H1 (cell line): ENCODE measurements at regions not wholly inside any gene's neighbourhood (a gene's known extent, or its start where the extent isn't known, plus 50 kb on each side); places are given as distances from the start of the nearest gene placed in this dataset.

Experiments
- CTCF ChIA-PET: fragments of 300-600 bp; sonication (Branson Sonifier 250); formaldehyde crosslinking; loops from one replicate; lab custom pipeline; 2021; ENCODE audit not compliant: partially characterized antibody; lab: Charles Lee
- POLR2A ChIA-PET: fragments of 300-600 bp; sonication (Branson Sonifier 250); formaldehyde crosslinking; loops from one replicate; lab custom pipeline; 2021; ENCODE audit warnings: inconsistent platforms; ENCODE audit not compliant: partially characterized antibody; lab: Charles Lee
- DNase-seq, 2 experiments: peaks; one replicate each; pipeline versions ENCODE4 v3.0.0 to v3.0.0-alpha.2; 2010 to 2022; ENCODE audit warnings: low spot score in 2 of 2, low read depth in 1 of 2, mixed read lengths in 1 of 2
- FAIRE-seq: peaks from 2 replicates; lab custom pipeline; 2011; peaks lifted over from hg19 to GRCh38; lab: Jason Lieb, UNC
- H2AFZ ChIP-seq: 2 replicates; pipeline ENCODE4 v1.8.1; 2012; ENCODE audit warnings: low read length, inconsistent platforms
- H2AK5ac ChIP-seq: 2 replicates; pipeline ENCODE4 v1.6.1; 2013; ENCODE audit warnings: low read depth, low read length
- H2BK120ac ChIP-seq: replicated peaks from 2 replicates; pipeline ENCODE3; 2013; ENCODE audit warnings: low read depth, low read length, inconsistent platforms
- H2BK12ac ChIP-seq: 2 replicates; pipeline ENCODE4 v1.6.1; 2013; ENCODE audit warnings: low read depth, low read length
- H2BK15ac ChIP-seq: 2 replicates; pipeline ENCODE4 v1.6.1; 2013; ENCODE audit warnings: low read length
- H2BK20ac ChIP-seq: 2 replicates; pipeline ENCODE4 v1.6.1; 2013; ENCODE audit warnings: low read length
- H2BK5ac ChIP-seq: 2 replicates; pipeline ENCODE4 v1.6.1; 2013; ENCODE audit warnings: low read depth, low read length
- H3K14ac ChIP-seq: 2 replicates; pipeline ENCODE4 v1.6.1; 2013; ENCODE audit warnings: inconsistent platforms; ENCODE audit not compliant: insufficient read length
- H3K18ac ChIP-seq: 2 replicates; pipeline ENCODE4 v1.6.1; 2013; ENCODE audit warnings: low read length; ENCODE audit errors: extremely low read depth
- H3K23ac ChIP-seq: 2 replicates; pipeline ENCODE4 v1.6.1; 2013; ENCODE audit warnings: inconsistent platforms; ENCODE audit not compliant: insufficient read length
- H3K23me2 ChIP-seq: 2 replicates; pipeline ENCODE4 v1.6.1; 2013; ENCODE audit warnings: low read depth, low read length
- H3K27ac ChIP-seq: 2 replicates; pipeline ENCODE4 v1.6.1; 2011; ENCODE audit warnings: low read depth, low read length, inconsistent platforms
- H3K27me3 ChIP-seq, 4 experiments: replicated peaks in 1 of 4; 1 replicate in 1 of 4; 2 replicates in 3 of 4; pipeline versions ENCODE4 v1.6.1 to v1.8.1; 2011 to 2013; ENCODE audit warnings: low read length in 3 of 4, mild to moderate bottlenecking in 3 of 4, inconsistent platforms in 2 of 4, mixed read lengths in 2 of 4, moderate library complexity in 1 of 4; ENCODE audit not compliant: control insufficient read depth in 3 of 4, insufficient read depth in 3 of 4; ENCODE audit errors: extremely low read depth in 1 of 4
- H3K36me3 ChIP-seq, 4 experiments: 2 replicates each; pipeline versions ENCODE4 v1.6.1 to v1.8.1; 2011 to 2013; ENCODE audit warnings: mild to moderate bottlenecking in 4 of 4, low read length in 3 of 4, moderate library complexity in 2 of 4, control low read depth in 1 of 4, inconsistent platforms in 1 of 4; ENCODE audit not compliant: insufficient read depth in 4 of 4, control insufficient read depth in 2 of 4
- H3K4ac ChIP-seq: replicated peaks from 2 replicates; pipeline ENCODE3; 2013; ENCODE audit warnings: low read length, low read depth, mixed read lengths, inconsistent platforms; ENCODE audit not compliant: insufficient read length
- H3K4me1 ChIP-seq, 4 experiments: replicated peaks in 1 of 4; 1 replicate in 1 of 4; 2 replicates in 3 of 4; pipeline versions ENCODE4 v1.6.1 to v1.8.1; 2011 to 2013; ENCODE audit warnings: low read length in 3 of 4, inconsistent platforms in 2 of 4, mixed read lengths in 1 of 4; ENCODE audit not compliant: insufficient read depth in 4 of 4, control insufficient read depth in 3 of 4
- H3K4me2 ChIP-seq, 2 experiments: 2 replicates each; pipeline versions ENCODE4 v1.6.1 to v1.8.1; 2011 to 2013; ENCODE audit warnings: low read depth in 2 of 2, low read length in 2 of 2, control low read depth in 1 of 2, inconsistent platforms in 1 of 2, mild to moderate bottlenecking in 1 of 2; ENCODE audit not compliant: insufficient read depth in 1 of 2
- H3K4me3 ChIP-seq, 4 experiments: fragments of 200-600, 300-600 bp in 1 of 4; sonication (generic), shearing (Covaris generic), sonication (Bioruptor Twin) in 1 of 4; 2 replicates each; pipeline versions ENCODE4 v1.5.1 to v1.8.1; 2011 to 2016; ENCODE audit warnings: low read length in 4 of 4, low read depth in 3 of 4, control low read depth in 2 of 4, inconsistent platforms in 2 of 4, mild to moderate bottlenecking in 2 of 4, mixed read lengths in 1 of 4, moderate library complexity in 1 of 4; ENCODE audit not compliant: insufficient read depth in 2 of 4; ENCODE audit errors: extremely low read depth in 1 of 4
- H3K56ac ChIP-seq: replicated peaks from 2 replicates; pipeline ENCODE3; 2013; ENCODE audit warnings: low read depth, mild to moderate bottlenecking, mixed read lengths, low read length, inconsistent platforms; ENCODE audit not compliant: insufficient read length
- H3K79me1 ChIP-seq: 2 replicates; pipeline ENCODE4 v1.6.1; 2013; ENCODE audit warnings: low read depth, low read length, control low read depth
- H3K79me2 ChIP-seq, 2 experiments: 2 replicates each; pipeline versions ENCODE4 v1.6.1 to v1.8.1; 2012 to 2013; ENCODE audit warnings: low read length in 2 of 2, mild to moderate bottlenecking in 2 of 2, inconsistent platforms in 1 of 2; ENCODE audit not compliant: insufficient read depth in 2 of 2, control insufficient read depth in 1 of 2
- H3K9ac ChIP-seq, 4 experiments: replicated peaks in 1 of 4; 1 replicate in 1 of 4; 2 replicates in 3 of 4; pipeline versions ENCODE4 v1.6.1 to v1.8.1; 2011 to 2013; ENCODE audit warnings: low read depth in 3 of 4, low read length in 3 of 4, control low read depth in 2 of 4, mild to moderate bottlenecking in 2 of 4, moderate library complexity in 2 of 4, inconsistent platforms in 1 of 4; ENCODE audit errors: extremely low read depth in 1 of 4
- H3K9me3 ChIP-seq, 2 experiments: 2 replicates each; pipeline versions ENCODE4 v1.6.1 to v1.8.1; 2012 to 2013; ENCODE audit warnings: mild to moderate bottlenecking in 2 of 2, moderate library complexity in 2 of 2, control low read depth in 1 of 2, inconsistent platforms in 1 of 2, low read depth in 1 of 2, low read length in 1 of 2, mixed read lengths in 1 of 2; ENCODE audit not compliant: insufficient read depth in 2 of 2
- H4K20me1 ChIP-seq, 2 experiments: replicated peaks in 1 of 2; 2 replicates each; pipeline versions ENCODE3 to v1.8.1; 2011 to 2013; ENCODE audit warnings: inconsistent platforms in 2 of 2, low read length in 2 of 2, mild to moderate bottlenecking in 1 of 2; ENCODE audit not compliant: insufficient read depth in 2 of 2, control insufficient read depth in 1 of 2
- H4K5ac ChIP-seq: 2 replicates; pipeline ENCODE4 v1.6.1; 2013; ENCODE audit warnings: low read length, low read depth, mixed read lengths, inconsistent platforms; ENCODE audit not compliant: insufficient read length
- H4K8ac ChIP-seq: 2 replicates; pipeline ENCODE4 v1.8.0; 2013; ENCODE audit warnings: mild to moderate bottlenecking, moderate library complexity, low read length, inconsistent platforms; ENCODE audit not compliant: insufficient read depth; ENCODE audit errors: extremely low read depth
- H4K91ac ChIP-seq: replicated peaks from 2 replicates; pipeline ENCODE3; 2013; ENCODE audit warnings: low read length, mixed read lengths, inconsistent platforms; ENCODE audit not compliant: insufficient read length
- CEBPB ChIP-seq: IDR thresholded peaks from 2 replicates; pipeline ENCODE4 v1.6.1; 2012; ENCODE audit warnings: low read depth, low read length
- CREB1 ChIP-seq: IDR thresholded peaks from 2 replicates; pipeline ENCODE4 v1.6.1; 2012; ENCODE audit warnings: inconsistent platforms
- EGR1 ChIP-seq: IDR thresholded peaks from 2 replicates; pipeline ENCODE4 v1.6.1; 2011; ENCODE audit warnings: low read depth, low read length, borderline replicate concordance
- EP300 ChIP-seq, 2 experiments: IDR thresholded peaks; 1 replicate in 1 of 2; 2 replicates in 1 of 2; pipeline ENCODE4 v1.6.1; 2011 to 2012; ENCODE audit warnings: low read depth in 2 of 2, low read length in 2 of 2, mild to moderate bottlenecking in 2 of 2, borderline replicate concordance in 1 of 2, inconsistent platforms in 1 of 2, moderate library complexity in 1 of 2
- FOSL1 ChIP-seq: IDR thresholded peaks from 2 replicates; pipeline ENCODE4 v1.6.1; 2011; ENCODE audit warnings: mild to moderate bottlenecking, low read depth, low read length, moderate library complexity; ENCODE audit not compliant: insufficient read depth
- GABPA ChIP-seq: IDR thresholded peaks from 2 replicates; pipeline ENCODE4 v1.6.1; 2011; ENCODE audit warnings: mild to moderate bottlenecking, low read length, moderate library complexity, borderline replicate concordance; ENCODE audit not compliant: insufficient read depth
- GTF2F1 ChIP-seq: IDR thresholded peaks from 2 replicates; pipeline ENCODE4 v1.6.1; 2012; ENCODE audit warnings: low read depth, low read length, improper control_type of control experiment, borderline replicate concordance
- KDM5A ChIP-seq: fragments of 200-600 bp; IDR thresholded peaks from 2 replicates; pipeline ENCODE4 v1.7.1; 2012; ENCODE audit warnings: mild to moderate bottlenecking, low read length, inconsistent platforms, mixed read lengths
- POLR2AphosphoS5 ChIP-seq: IDR thresholded peaks from 2 replicates; pipeline ENCODE4 v1.6.1; 2011; ENCODE audit warnings: low read depth, low read length
- RNF2 ChIP-seq: fragments of 200-900, 300-1000 bp; sonication (generic); IDR thresholded peaks from 2 replicates; pipeline ENCODE4 v1.7.1; 2016; ENCODE audit warnings: borderline replicate concordance, low read depth, mild to moderate bottlenecking, antibody characterized with exemption, low read length; ENCODE audit not compliant: poor library complexity, severe bottlenecking; ENCODE audit errors: missing control alignments
- SIN3A ChIP-seq, 2 experiments: IDR thresholded peaks in 1 of 2; conservative IDR thresholded peaks in 1 of 2; 2 replicates each; pipeline ENCODE4 v1.6.1; 2011 to 2012; ENCODE audit warnings: low read length in 2 of 2, improper control_type of control experiment in 1 of 2, low read depth in 1 of 2, mild to moderate bottlenecking in 1 of 2
- SP4 ChIP-seq: IDR thresholded peaks from 2 replicates; pipeline ENCODE4 v1.6.1; 2012; ENCODE audit warnings: low read length, inconsistent platforms
- SUZ12 ChIP-seq: fragments of 200-600 bp; sonication (generic); IDR thresholded peaks from 2 replicates; pipeline ENCODE4 v1.6.1; 2012; ENCODE audit warnings: mild to moderate bottlenecking, inconsistent platforms, low read length, moderate library complexity, mixed read lengths
- WGBS, 2 experiments: shearing (Covaris generic) in 1 of 2; methylation state at CpG; one replicate each; pipeline versions ENCODE4 v1.1.6 to v1.1.7; 2013 to 2015; ENCODE audit warnings: low lambda C conversion rate in 2 of 2, mixed read lengths in 2 of 2, inconsistent platforms in 1 of 2, low coverage in 1 of 2, missing lambda C conversion rate in 1 of 2; ENCODE audit not compliant: insufficient replicate concordance in 2 of 2, insufficient coverage in 1 of 2, insufficient read length in 1 of 2; ENCODE audit errors: extremely low coverage in 1 of 2, missing lambda C conversion rate in 1 of 2; 5-methylcytosine and 5-hydroxymethylcytosine counted together

GRCh38 chr1:187294421-187295201, 465.9 kb downstream of the PLA2G4A start:
- H3K9ac ChIP-seq: no peak overlapping the region
- no peak overlapping the region for H3K27ac ChIP-seq
- DNase-seq (no peak), FAIRE-seq (no peak)
- H2BK15ac ChIP-seq: no peak overlapping the region
- no peak overlapping the region for H2BK12ac ChIP-seq
- H4K20me1 ChIP-seq: no peaks in the 10 kb centered on the region
- H3K4me3 ChIP-seq: no peak overlapping the region
- CTCF ChIA-PET: no interaction called here
- H3K4me1 ChIP-seq: no peaks in the 10 kb centered on the region
- WGBS, 2 experiments: 94% methylated on average over 3 of the region's 3 CpGs; no CpG with 5 or more reads in 1 of the 2 experiments
- H3K79me1 ChIP-seq: no peaks in the 10 kb centered on the region
- H4K8ac ChIP-seq: no peak overlapping the region
- H2BK5ac ChIP-seq: no peak overlapping the region
- no peaks in the 10 kb centered on the region for H3K9me3 ChIP-seq
- H3K4ac ChIP-seq: no peak overlapping the region
- no peaks in the 10 kb centered on the region for H3K79me2 ChIP-seq
- no peak overlapping the region for H3K14ac ChIP-seq
- H3K18ac ChIP-seq: no peak overlapping the region
- H2AFZ ChIP-seq: no peak overlapping the region
- no peaks in the 10 kb centered on the region for H3K23me2 ChIP-seq
- H4K5ac ChIP-seq: no peak overlapping the region
- H3K4me2 ChIP-seq: no peak overlapping the region
- H2BK120ac ChIP-seq: no peak overlapping the region
- POLR2A ChIA-PET: no interaction called here
- H3K27me3 ChIP-seq: no peaks in the 10 kb centered on the region
- H4K91ac ChIP-seq: no peak overlapping the region
- H2BK20ac ChIP-seq: no peak overlapping the region
- H3K56ac ChIP-seq: no peak overlapping the region
- no peaks in the 10 kb centered on the region for H3K36me3 ChIP-seq
- H3K23ac ChIP-seq: no peak overlapping the region
- H2AK5ac ChIP-seq: no peak overlapping the region
- TF ChIP-seq EP300 (IDR thresholded peaks at IDR 0.05; ENCODE audit: borderline replicate concordance in 1 of 2, low read depth in 2 of 2, low read length in 2 of 2) (no peak), KDM5A (no peak), SP4 (no peak), GABPA (no peak), POLR2AphosphoS5 (no peak), SIN3A (conservative IDR thresholded peaks at IDR 0.05 in 1 of 2, IDR thresholded peaks at IDR 0.05 in 1 of 2; ENCODE audit: low read depth in 1 of 2, low read length in 2 of 2) (no peak), FOSL1 (no peak), SUZ12 (no peak), CEBPB (no peak), EGR1 (no peak), CREB1 (no peak), RNF2 (no peak), GTF2F1 (no peak)
